Testis (tissue), 2 donors: ENCODE measurements at regions not wholly inside any gene's neighbourhood (a gene's known extent, or its start where the extent isn't known, plus 50 kb on each side); places are given as distances from the start of the nearest gene placed in this dataset.

Source experiments
- DNase-seq: peaks from one replicate; pipeline ENCODE4 v3.0.0-alpha.2; 2019
- H3K27ac ChIP-seq, 2 donors: fragments of 200-600 bp; sonication (generic); one replicate each; pipeline ENCODE4 v1.5.1; 2019
- H3K27me3 ChIP-seq: fragments of 200-600 bp; sonication (generic); one replicate; pipeline ENCODE4 v1.5.1; 2019
- H3K36me3 ChIP-seq: fragments of 200-600 bp; sonication (generic); one replicate; pipeline ENCODE4 v1.5.1; 2017; ENCODE audit warnings: low read depth; ENCODE audit errors: missing control alignments
- H3K4me1 ChIP-seq: fragments of 200-600 bp; sonication (generic); one replicate; pipeline ENCODE4 v1.5.1; 2019
- H3K4me3 ChIP-seq, 2 donors: fragments of 200-600 bp; sonication (generic); one replicate each; pipeline ENCODE4 v1.5.1; 2017 to 2019
- H3K9me3 ChIP-seq: fragments of 200-600 bp; sonication (generic); one replicate; pipeline ENCODE4 v1.5.1; 2017
- POLR2A ChIP-seq: fragments of 450-650 bp; IDR thresholded peaks from one replicate; pipeline ENCODE4 v1.6.1; 2017; ENCODE audit warnings: antibody characterized with exemption, mild to moderate bottlenecking, moderate library complexity
- WGBS, 2 donors: methylation state at CpG; one replicate each; pipeline ENCODE4 v1.1.5; 2018; 5-methylcytosine and 5-hydroxymethylcytosine counted together
- intact Hi-C: fragments of 100-400 bp; cut with DNase I; formaldehyde crosslinking; loops from one replicate; pipeline ENCODE4 v1.15.1; 2023; ENCODE audit warnings: low total_unique reads
- TF ChIP-seq, protein P1 (sequence below), 3 experiments: fragments of 450-650 bp in 2 of 3; fragments of 200-600 bp in 1 of 3; sonication (generic) in 1 of 3; IDR thresholded peaks; one replicate each; pipeline ENCODE4 v1.5.1; 2016 to 2019; ENCODE audit warnings: antibody characterized with exemption in 3 of 3, mild to moderate bottlenecking in 2 of 3, moderate library complexity in 1 of 3

DNA sequence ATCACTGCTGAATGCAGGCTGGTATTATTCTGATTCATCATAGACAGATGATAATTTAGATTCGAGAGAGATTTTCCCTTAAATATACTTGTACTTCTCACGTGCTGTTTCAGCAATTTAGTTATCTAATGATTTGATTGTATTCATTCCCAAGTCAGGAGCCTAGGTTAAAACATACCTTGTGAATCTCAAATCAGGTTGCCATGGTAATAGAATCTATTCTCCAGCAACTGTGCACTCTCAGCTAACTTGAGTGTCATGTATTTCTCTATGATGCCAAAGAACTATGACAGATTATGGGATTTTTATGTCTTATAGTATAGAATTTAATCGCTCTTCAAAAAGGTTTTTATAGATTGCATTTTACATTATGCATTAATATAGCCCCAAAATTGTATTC, 315.3 kb downstream of the GABRG2 start:
- Histone ChIP-seq H3K4me3 (no peak overlapping the region), H3K9me3 (no peaks in the 10 kb centered on the region), H3K36me3 (no peaks in the 10 kb centered on the region), H3K4me1 (no peaks in the 10 kb centered on the region), H3K27me3 (no peaks in the 10 kb centered on the region), H3K27ac (no peak overlapping the region)
- WGBS, 2 donors: 73 to 82% methylated on average over 3 of the region's 3 CpGs
- DNase-seq: no peak
- TF ChIP-seq, protein P1, sequence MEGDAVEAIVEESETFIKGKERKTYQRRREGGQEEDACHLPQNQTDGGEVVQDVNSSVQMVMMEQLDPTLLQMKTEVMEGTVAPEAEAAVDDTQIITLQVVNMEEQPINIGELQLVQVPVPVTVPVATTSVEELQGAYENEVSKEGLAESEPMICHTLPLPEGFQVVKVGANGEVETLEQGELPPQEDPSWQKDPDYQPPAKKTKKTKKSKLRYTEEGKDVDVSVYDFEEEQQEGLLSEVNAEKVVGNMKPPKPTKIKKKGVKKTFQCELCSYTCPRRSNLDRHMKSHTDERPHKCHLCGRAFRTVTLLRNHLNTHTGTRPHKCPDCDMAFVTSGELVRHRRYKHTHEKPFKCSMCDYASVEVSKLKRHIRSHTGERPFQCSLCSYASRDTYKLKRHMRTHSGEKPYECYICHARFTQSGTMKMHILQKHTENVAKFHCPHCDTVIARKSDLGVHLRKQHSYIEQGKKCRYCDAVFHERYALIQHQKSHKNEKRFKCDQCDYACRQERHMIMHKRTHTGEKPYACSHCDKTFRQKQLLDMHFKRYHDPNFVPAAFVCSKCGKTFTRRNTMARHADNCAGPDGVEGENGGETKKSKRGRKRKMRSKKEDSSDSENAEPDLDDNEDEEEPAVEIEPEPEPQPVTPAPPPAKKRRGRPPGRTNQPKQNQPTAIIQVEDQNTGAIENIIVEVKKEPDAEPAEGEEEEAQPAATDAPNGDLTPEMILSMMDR (IDR thresholded peaks at IDR 0.05): no peak
- no peak for TF ChIP-seq POLR2A
- intact Hi-C loops: no loop called here

DNA sequence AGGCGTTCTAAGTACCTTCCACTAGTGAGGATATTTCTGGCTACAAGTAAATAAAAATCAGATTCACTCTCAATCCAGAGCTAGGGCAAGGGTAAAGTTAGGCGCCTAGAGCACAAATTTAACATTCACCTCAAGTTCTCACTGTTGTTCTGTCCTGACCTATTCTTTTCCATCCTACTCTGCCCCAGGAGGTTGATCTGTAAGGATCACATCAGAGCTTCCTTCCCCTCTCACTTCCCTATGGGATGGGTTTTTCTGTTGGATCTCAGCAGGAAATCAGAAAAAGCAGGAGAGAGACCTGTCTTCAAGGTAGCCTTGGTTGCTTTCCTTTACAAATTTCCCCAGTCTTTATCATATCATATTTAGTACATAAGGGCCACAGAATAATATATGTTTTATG, 316.7 kb downstream of the GABRG2 start:
- no peaks in the 10 kb centered on the region for H3K4me1 ChIP-seq
- no peaks in the 10 kb centered on the region for H3K27me3 ChIP-seq
- intact Hi-C loops: no loop called here
- TF ChIP-seq, protein P1 (IDR thresholded peaks at IDR 0.05): no peak
- TF ChIP-seq POLR2A: no peak
- WGBS, 2 donors: 78 to 91% methylated on average over 2 of the region's 2 CpGs
- no peak overlapping the region for H3K27ac ChIP-seq
- no peaks in the 10 kb centered on the region for H3K9me3 ChIP-seq
- no peaks in the 10 kb centered on the region for H3K36me3 ChIP-seq
- no peak overlapping the region for H3K4me3 ChIP-seq
- no peak for DNase-seq

DNA sequence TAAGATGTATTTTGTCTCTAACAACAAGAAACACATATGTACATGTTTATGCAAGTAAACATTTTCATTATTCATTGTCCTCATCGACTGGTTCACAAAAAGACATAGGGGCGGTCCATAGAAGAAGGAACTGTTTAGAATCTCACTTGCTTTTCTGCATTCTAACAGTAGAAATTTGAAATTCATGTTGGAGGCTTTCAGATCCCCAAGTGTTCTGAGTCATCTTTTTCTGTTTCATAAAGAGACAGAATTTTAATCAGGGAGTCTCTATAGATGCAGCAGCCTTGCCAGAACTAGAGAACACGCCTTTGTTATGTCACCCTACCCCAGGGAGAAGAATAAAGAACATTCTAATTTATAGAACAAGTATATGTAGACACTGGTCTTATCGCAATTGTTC, 324.3 kb downstream of the GABRG2 start:
- Histone ChIP-seq H3K27me3 (no peaks in the 10 kb centered on the region), H3K36me3 (no peaks in the 10 kb centered on the region), H3K4me3 (no peak overlapping the region), H3K9me3 (no peaks in the 10 kb centered on the region), H3K27ac (no peak overlapping the region), H3K4me1 (no peaks in the 10 kb centered on the region)
- WGBS, 2 donors: 88 to 89% methylated on average over 4 of the region's 4 CpGs
- DNase-seq: no peak
- intact Hi-C loops: no loop called here
- TF ChIP-seq, protein P1 (IDR thresholded peaks at IDR 0.05): no peak

DNA sequence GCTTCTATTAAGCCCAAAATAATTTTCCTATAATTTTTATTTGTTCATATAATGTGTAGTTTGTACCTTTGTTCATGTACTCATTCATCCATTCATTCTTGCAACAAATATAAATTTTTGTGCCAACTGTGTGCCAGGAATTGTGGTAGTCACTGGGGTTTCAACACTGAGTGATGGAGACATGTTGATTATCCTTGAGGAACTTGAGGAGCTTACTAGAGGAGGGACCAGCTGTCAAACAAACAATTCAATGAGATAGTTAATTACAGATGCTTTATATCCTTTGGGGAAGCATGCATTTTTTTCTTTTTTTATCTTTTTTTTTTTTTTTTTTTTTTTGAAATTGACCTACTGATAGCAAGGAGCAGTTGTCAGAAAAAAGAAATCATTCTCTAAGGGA, 324.8 kb downstream of the GABRG2 start:
- Histone ChIP-seq H3K4me1 (no peaks in the 10 kb centered on the region), H3K27ac (no peak overlapping the region), H3K27me3 (no peaks in the 10 kb centered on the region), H3K9me3 (no peaks in the 10 kb centered on the region), H3K36me3 (no peaks in the 10 kb centered on the region), H3K4me3 (no peak overlapping the region)
- DNase-seq: no peak
- no peak for TF ChIP-seq POLR2A
- TF ChIP-seq, protein P1 (IDR thresholded peaks at IDR 0.05): no peak
- intact Hi-C loops: no loop called here

DNA sequence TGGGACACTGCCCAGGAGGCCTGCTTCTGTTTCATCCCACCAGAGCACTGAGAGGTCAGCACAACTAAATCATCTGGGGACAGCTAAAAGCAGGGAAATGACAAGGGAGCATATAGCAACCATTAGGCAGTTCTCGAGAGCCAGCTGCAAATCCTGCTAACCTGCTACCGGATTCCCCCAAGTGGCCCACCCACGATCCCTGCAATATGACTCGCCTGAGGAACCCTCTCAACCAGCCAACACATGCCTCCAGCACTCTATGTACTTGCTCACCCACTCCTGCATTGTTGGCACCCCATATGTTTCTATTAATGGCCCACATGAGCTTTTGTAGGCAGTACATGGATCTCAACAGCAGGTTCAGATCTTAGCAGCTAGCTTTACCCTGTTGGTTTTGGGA, 326.0 kb downstream of the GABRG2 start:
- WGBS, 2 donors: 82 to 90% methylated on average over 4 of the region's 4 CpGs

More for the DNA sequence above, 326.0 kb downstream of the GABRG2 start:
- intact Hi-C loops: no loop called here
- Histone ChIP-seq H3K27me3 (no peaks in the 10 kb centered on the region), H3K4me3 (no peak overlapping the region), H3K4me1 (no peaks in the 10 kb centered on the region), H3K27ac (no peak overlapping the region), H3K36me3 (no peaks in the 10 kb centered on the region), H3K9me3 (no peaks in the 10 kb centered on the region)
- TF ChIP-seq POLR2A: no peak
- TF ChIP-seq, protein P1 (IDR thresholded peaks at IDR 0.05): no peak
- no peak for DNase-seq
